K562 (cell line): ENCODE measurements at regions not wholly inside any gene's neighbourhood (a gene's known extent, or its start where the extent isn't known, plus 50 kb on each side); places are given as distances from the start of the nearest gene placed in this dataset.

Experiments used
- ATAC-seq: fragments of 200-7000 bp; cut with Tn5 transposase; 3 replicates; pipeline ENCODE4 v1.9.1; 2020; ENCODE audit warnings: moderate library complexity
- BruUV-seq: library from RNA; stranded (reverse); fragments of 400-500 nt; replicated peaks from 2 replicates; lab custom pipeline; 2021; lab: Mats Ljungman, UMichigan
- CTCF ChIA-PET: fragments of 300-600 bp; formaldehyde crosslinking; extraction: SDS; loops from one replicate; lab custom pipeline; 2021; ENCODE audit warnings: low intra/inter-chr PET ratio; lab: Yijun Ruan, JAX
- POLR2A ChIA-PET: fragments of 300-600, 350-650 bp; sonication (Branson Sonifier 250); formaldehyde crosslinking; extraction: SDS; loops from one replicate; lab custom pipeline; 2021; ENCODE audit warnings: antibody characterized with exemption, inconsistent platforms; lab: Yijun Ruan, JAX
- DNase-seq, 4 experiments: peaks; one replicate each; pipeline versions ENCODE4 v3.0.0 to v3.0.0-alpha.2; 2011 to 2018; ENCODE audit warnings: low spot score in 3 of 4, mixed read lengths in 3 of 4; ENCODE audit errors: extremely low read depth in 1 of 4
- FAIRE-seq: peaks from 2 replicates; lab custom pipeline; 2011; peaks lifted over from hg19 to GRCh38; lab: Jason Lieb, UNC
- H2AFZ ChIP-seq: 2 replicates; pipeline ENCODE4 v1.6.0; 2011; ENCODE audit warnings: low read depth, low read length, control low read depth, inconsistent platforms
- H3K27ac ChIP-seq: fragments of 200-600 bp; 3 replicates; pipeline ENCODE4 v1.8.0; 2011; ENCODE audit warnings: low read depth, mild to moderate bottlenecking, control low read depth, inconsistent platforms, low read length, moderate library complexity, mixed read lengths; ENCODE audit errors: extremely low read depth
- H3K27me3 ChIP-seq, 2 experiments: fragments of 300-600 bp in 1 of 2; 2 replicates in 1 of 2; 3 replicates in 1 of 2; pipeline versions ENCODE4 v1.6.0 to v1.8.0; 2011; ENCODE audit warnings: inconsistent platforms in 2 of 2, low read length in 2 of 2, mild to moderate bottlenecking in 1 of 2, mixed read lengths in 1 of 2, moderate library complexity in 1 of 2; ENCODE audit not compliant: control insufficient read depth in 2 of 2, insufficient read depth in 2 of 2
- H3K36me3 ChIP-seq: fragments of 300-600 bp; 3 replicates; pipeline ENCODE4 v1.8.0; 2011; ENCODE audit warnings: mild to moderate bottlenecking, low read length, inconsistent platforms; ENCODE audit not compliant: control insufficient read depth, insufficient read depth
- H3K4me1 ChIP-seq, 2 experiments: fragments of 200-600 bp in 1 of 2; replicated peaks in 1 of 2; 2 replicates in 1 of 2; 3 replicates in 1 of 2; pipeline versions ENCODE4 v1.5.1 to v1.8.0; 2011; ENCODE audit warnings: inconsistent platforms in 2 of 2, low read length in 2 of 2, mild to moderate bottlenecking in 1 of 2, mixed read lengths in 1 of 2, moderate library complexity in 1 of 2; ENCODE audit not compliant: control insufficient read depth in 2 of 2, insufficient read depth in 2 of 2
- H3K4me2 ChIP-seq: 2 replicates; pipeline ENCODE4 v1.6.1; 2011; ENCODE audit warnings: low read length, control low read depth, inconsistent platforms, mixed read lengths; ENCODE audit not compliant: insufficient read depth
- H3K4me3 ChIP-seq: fragments of 200-600 bp; sonication (generic), shearing (Covaris generic); 2 replicates; pipeline ENCODE4 v1.5.1; 2016; ENCODE audit warnings: control low read depth, inconsistent platforms
- H3K79me2 ChIP-seq: fragments of 200-600 bp; 3 replicates; pipeline ENCODE4 v1.8.0; 2011; ENCODE audit warnings: low read length, inconsistent platforms; ENCODE audit not compliant: control insufficient read depth, insufficient read depth
- H3K9ac ChIP-seq, 2 experiments: 2 replicates each; pipeline versions ENCODE4 v1.6.0 to v1.6.1; 2011; ENCODE audit warnings: low read depth in 2 of 2, low read length in 2 of 2, control low read depth in 1 of 2, inconsistent platforms in 1 of 2, mild to moderate bottlenecking in 1 of 2, mixed read lengths in 1 of 2; ENCODE audit not compliant: insufficient read depth in 1 of 2
- H3K9me1 ChIP-seq: one replicate; pipeline ENCODE4 v1.6.0; 2011; ENCODE audit warnings: inconsistent platforms, mild to moderate bottlenecking, low read length, moderate library complexity; ENCODE audit not compliant: control insufficient read depth, insufficient read depth
- H3K9me3 ChIP-seq: replicated peaks from 2 replicates; pipeline ENCODE4 v1.5.1; 2011; ENCODE audit warnings: low read depth, low read length, inconsistent platforms; ENCODE audit not compliant: control insufficient read depth, insufficient read depth
- H4K20me1 ChIP-seq: replicated peaks from 2 replicates; pipeline ENCODE4 v1.6.1; 2011; ENCODE audit warnings: low read length, inconsistent platforms, mixed read lengths; ENCODE audit not compliant: control insufficient read depth, insufficient read depth
- CAMTA2 ChIP-seq: fragments of 250-450 bp; sonication (Bioruptor Pico); conservative IDR thresholded peaks from 2 replicates; pipeline ENCODE4 v1.5.1; 2022
- CBFA2T3 ChIP-seq: fragments of 450-650 bp; IDR thresholded peaks from 2 replicates; pipeline ENCODE4 v1.6.1; 2017
- CBX3 ChIP-seq, 2 experiments: IDR thresholded peaks; 1 replicate in 1 of 2; 2 replicates in 1 of 2; pipeline ENCODE4 v1.6.1; 2012; ENCODE audit warnings: inconsistent platforms in 2 of 2, low read length in 2 of 2, borderline replicate concordance in 1 of 2, control low read depth in 1 of 2
- CEBPB ChIP-seq: fragments of 450-650 bp; IDR thresholded peaks from 2 replicates; pipeline ENCODE4 v1.6.1; 2016; ENCODE audit warnings: missing genetic modification characterization, missing compliant biosample characterization
- CEBPG ChIP-seq, 3 experiments: fragments of 200-800 bp in 1 of 3; sonication (Bioruptor generic) in 1 of 3; sonication (generic) in 1 of 3; formaldehyde crosslinking in 1 of 3; IDR thresholded peaks in 2 of 3; conservative IDR thresholded peaks in 1 of 3; 2 replicates each; pipeline versions ENCODE4 v1.6.1 to v1.8.0; 2016 to 2022; ENCODE audit warnings: missing compliant biosample characterization in 2 of 3, missing genetic modification characterization in 2 of 3, mild to moderate bottlenecking in 1 of 3, missing genetic modification reagents in 1 of 3
- CTCF ChIP-seq, 3 experiments: IDR thresholded peaks in 2 of 3; conservative IDR thresholded peaks in 1 of 3; 2 replicates each; pipeline ENCODE4 v1.5.1; 2011 to 2012; ENCODE audit warnings: low read length in 3 of 3, mild to moderate bottlenecking in 3 of 3, control low read depth in 2 of 3, improper control_type of control experiment in 1 of 3, inconsistent platforms in 1 of 3, low read depth in 1 of 3, mixed read lengths in 1 of 3, moderate library complexity in 1 of 3; ENCODE audit not compliant: insufficient read depth in 2 of 3
- DMBX1 ChIP-seq: fragments of 250-450 bp; sonication (Bioruptor Pico); IDR thresholded peaks from 2 replicates; pipeline ENCODE4 v1.8.0; 2022; ENCODE audit warnings: inconsistent platforms, mild to moderate bottlenecking, moderate library complexity, borderline replicate concordance
- FOXA1 ChIP-seq: fragments of 450-650 bp; IDR thresholded peaks from 2 replicates; pipeline ENCODE4 v1.6.1; 2016; ENCODE audit warnings: mild to moderate bottlenecking, borderline replicate concordance
- IRF2 ChIP-seq: sonication (generic); formaldehyde crosslinking; IDR thresholded peaks from 2 replicates; pipeline ENCODE4 v1.8.1; 2022; ENCODE audit warnings: mild to moderate bottlenecking, missing genetic modification reagents
- KDM4B ChIP-seq, 2 experiments: fragments of 450-650 bp in 1 of 2; sonication (generic) in 1 of 2; IDR thresholded peaks; 2 replicates each; pipeline ENCODE4 v1.6.1; 2016 to 2017; ENCODE audit warnings: borderline replicate concordance in 2 of 2, antibody characterized with exemption in 1 of 2, low read depth in 1 of 2, mild to moderate bottlenecking in 1 of 2
- PHTF2 ChIP-seq: fragments of 250-450 bp; sonication (Bioruptor Pico); IDR thresholded peaks from 2 replicates; pipeline ENCODE4 v1.5.0; 2021; ENCODE audit warnings: mild to moderate bottlenecking
- SMARCA5 ChIP-seq: fragments of 450-650 bp; IDR thresholded peaks from 2 replicates; pipeline ENCODE4 v1.6.1; 2016
- TAF1 ChIP-seq: IDR thresholded peaks from 2 replicates; pipeline ENCODE4 v1.6.1; 2011; ENCODE audit warnings: mild to moderate bottlenecking, low read length, moderate library complexity; ENCODE audit not compliant: insufficient read depth, control insufficient read depth, severe bottlenecking; ENCODE audit errors: extremely low read depth
- WGBS: fragments of 100-300 bp; shearing (Covaris generic); methylation state at CpG from one replicate; pipeline ENCODE4 v1.1.6; 2016; ENCODE audit warnings: low coverage, mixed read lengths; ENCODE audit not compliant: insufficient coverage; ENCODE audit errors: missing lambda C conversion rate; 5-methylcytosine and 5-hydroxymethylcytosine counted together
- in situ Hi-C: fragments of 300-500 bp; cut with MboI; formaldehyde crosslinking; loops from 4 replicates; pipeline ENCODE4 v1.15.0; 2018; ENCODE audit warnings: inconsistent platforms, mixed read lengths
- intact Hi-C: fragments of 100-400 bp; cut with micrococcal nuclease; formaldehyde crosslinking; loops from 2 replicates; pipeline ENCODE4 v1.14.2; 2022
- TF ChIP-seq, protein P1 (sequence below): fragments of 450-650 bp; IDR thresholded peaks from 2 replicates; pipeline ENCODE4 v1.6.1; 2016; ENCODE audit warnings: missing biosample characterization, missing genetic modification characterization
- TF ChIP-seq, protein P2 (sequence below): fragments of 250-450 bp; sonication (Bioruptor Pico); IDR thresholded peaks from 2 replicates; pipeline ENCODE4 v1.8.0; 2021; ENCODE audit warnings: borderline replicate concordance, mild to moderate bottlenecking, moderate library complexity; ENCODE audit not compliant: poor library complexity, severe bottlenecking
- TF ChIP-seq, protein P3 (sequence below): fragments of 450-650 bp; IDR thresholded peaks from 2 replicates; pipeline ENCODE4 v1.6.1; 2018; ENCODE audit not compliant: partially characterized antibody

DNA sequence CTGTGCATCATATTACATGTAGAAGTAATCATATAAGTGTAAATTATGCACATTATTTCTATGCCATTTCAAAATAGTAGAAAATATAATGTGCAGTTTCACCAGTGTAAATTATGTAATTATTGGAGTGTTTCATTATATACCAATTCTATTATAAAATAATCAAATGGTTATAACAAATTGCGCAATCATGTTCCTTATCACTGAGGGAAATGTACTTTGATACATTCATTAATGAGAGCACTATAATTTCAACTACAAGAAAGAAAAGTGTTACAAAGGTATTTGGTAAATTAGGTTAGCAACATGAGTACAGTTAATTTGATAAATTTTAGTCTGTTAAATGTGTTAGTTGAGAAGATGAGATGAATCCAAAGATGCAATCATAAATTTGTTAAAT, 421.5 kb upstream of the CDH10 start:
- no peak for DNase-seq
- TF ChIP-seq CBX3 (IDR thresholded peaks at IDR 0.05; ENCODE audit: borderline replicate concordance in 1 of 2, low read length in 2 of 2) (no peak), KDM4B (IDR thresholded peaks at IDR 0.05; ENCODE audit: borderline replicate concordance in 2 of 2, low read depth in 1 of 2) (no peak), CTCF (IDR thresholded peaks at IDR 0.05 in 2 of 3, conservative IDR thresholded peaks at IDR 0.05 in 1 of 3; ENCODE audit: insufficient read depth in 2 of 3, low read depth in 1 of 3, low read length in 3 of 3) (no peak), IRF2 (CRISPR knock-in tag) (no peak), FOXA1 (no peak), CEBPG (CRISPR knock-in tag; IDR thresholded peaks at IDR 0.05) (no peak), CEBPG (tag; conservative IDR thresholded peaks at IDR 0.05 in 1 of 2, IDR thresholded peaks at IDR 0.05 in 1 of 2) (peak in 1 of 2 experiments; percentile 98; a peak in 2 of 4 replicates), DMBX1 (CRISPR knock-in tag) (no peak), SMARCA5 (no peak), TAF1 (no peak), PHTF2 (no peak), CEBPB (tag) (peak; percentile 88), CBFA2T3 (no peak), CAMTA2 (CRISPR knock-in tag) (no peak)
- TF ChIP-seq, protein P1, sequence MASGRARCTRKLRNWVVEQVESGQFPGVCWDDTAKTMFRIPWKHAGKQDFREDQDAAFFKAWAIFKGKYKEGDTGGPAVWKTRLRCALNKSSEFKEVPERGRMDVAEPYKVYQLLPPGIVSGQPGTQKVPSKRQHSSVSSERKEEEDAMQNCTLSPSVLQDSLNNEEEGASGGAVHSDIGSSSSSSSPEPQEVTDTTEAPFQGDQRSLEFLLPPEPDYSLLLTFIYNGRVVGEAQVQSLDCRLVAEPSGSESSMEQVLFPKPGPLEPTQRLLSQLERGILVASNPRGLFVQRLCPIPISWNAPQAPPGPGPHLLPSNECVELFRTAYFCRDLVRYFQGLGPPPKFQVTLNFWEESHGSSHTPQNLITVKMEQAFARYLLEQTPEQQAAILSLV (tag), result peak; percentile 21; the same call in 1 of the 2 replicates
- TF ChIP-seq, protein P2, sequence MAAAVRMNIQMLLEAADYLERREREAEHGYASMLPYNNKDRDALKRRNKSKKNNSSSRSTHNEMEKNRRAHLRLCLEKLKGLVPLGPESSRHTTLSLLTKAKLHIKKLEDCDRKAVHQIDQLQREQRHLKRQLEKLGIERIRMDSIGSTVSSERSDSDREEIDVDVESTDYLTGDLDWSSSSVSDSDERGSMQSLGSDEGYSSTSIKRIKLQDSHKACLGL (CRISPR knock-in tag), result no peak
- TF ChIP-seq, protein P3, sequence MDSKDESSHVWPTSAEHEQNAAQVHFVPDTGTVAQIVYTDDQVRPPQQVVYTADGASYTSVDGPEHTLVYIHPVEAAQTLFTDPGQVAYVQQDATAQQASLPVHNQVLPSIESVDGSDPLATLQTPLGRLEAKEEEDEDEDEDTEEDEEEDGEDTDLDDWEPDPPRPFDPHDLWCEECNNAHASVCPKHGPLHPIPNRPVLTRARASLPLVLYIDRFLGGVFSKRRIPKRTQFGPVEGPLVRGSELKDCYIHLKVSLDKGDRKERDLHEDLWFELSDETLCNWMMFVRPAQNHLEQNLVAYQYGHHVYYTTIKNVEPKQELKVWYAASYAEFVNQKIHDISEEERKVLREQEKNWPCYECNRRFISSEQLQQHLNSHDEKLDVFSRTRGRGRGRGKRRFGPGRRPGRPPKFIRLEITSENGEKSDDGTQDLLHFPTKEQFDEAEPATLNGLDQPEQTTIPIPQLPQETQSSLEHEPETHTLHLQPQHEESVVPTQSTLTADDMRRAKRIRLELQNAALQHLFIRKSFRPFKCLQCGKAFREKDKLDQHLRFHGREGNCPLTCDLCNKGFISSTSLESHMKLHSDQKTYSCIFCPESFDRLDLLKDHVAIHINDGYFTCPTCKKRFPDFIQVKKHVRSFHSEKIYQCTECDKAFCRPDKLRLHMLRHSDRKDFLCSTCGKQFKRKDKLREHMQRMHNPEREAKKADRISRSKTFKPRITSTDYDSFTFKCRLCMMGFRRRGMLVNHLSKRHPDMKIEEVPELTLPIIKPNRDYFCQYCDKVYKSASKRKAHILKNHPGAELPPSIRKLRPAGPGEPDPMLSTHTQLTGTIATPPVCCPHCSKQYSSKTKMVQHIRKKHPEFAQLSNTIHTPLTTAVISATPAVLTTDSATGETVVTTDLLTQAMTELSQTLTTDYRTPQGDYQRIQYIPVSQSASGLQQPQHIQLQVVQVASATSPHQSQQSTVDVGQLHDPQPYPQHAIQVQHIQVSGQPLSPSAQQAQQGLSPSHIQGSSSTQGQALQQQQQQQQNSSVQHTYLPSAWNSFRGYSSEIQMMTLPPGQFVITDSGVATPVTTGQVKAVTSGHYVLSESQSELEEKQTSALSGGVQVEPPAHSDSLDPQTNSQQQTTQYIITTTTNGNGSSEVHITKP, result no peak

More for the DNA sequence above, 421.5 kb upstream of the CDH10 start:
- Histone ChIP-seq H3K27me3 (no peaks in the 10 kb centered on the region), H3K9me1 (no peaks in the 10 kb centered on the region), H2AFZ (no peak overlapping the region), H3K4me1 (no peaks in the 10 kb centered on the region), H3K27ac (no peak overlapping the region), H4K20me1 (no peaks in the 10 kb centered on the region), H3K4me3 (no peak overlapping the region), H3K4me2 (no peak overlapping the region), H3K36me3 (no peaks in the 10 kb centered on the region), H3K9me3 (no peaks in the 10 kb centered on the region), H3K9ac (no peak overlapping the region), H3K79me2 (no peaks in the 10 kb centered on the region)
- BruUV-seq, result no TSS peak
- ATAC-seq (no peak), FAIRE-seq (no peak)
- 0% methylated on average over 1 of the region's 1 CpG for WGBS
- intact Hi-C loops, result no loop called here
- ChIA-PET POLR2A (no interaction called here), CTCF (no interaction called here)
- in situ Hi-C loops, result no loop called here
